HL-60 (cell line): ENCODE measurements at regions not wholly inside any gene's neighbourhood (a gene's known extent, or its start where the extent isn't known, plus 50 kb on each side); places are given as distances from the start of the nearest gene placed in this dataset.

ENCODE experiments used
- DNase-seq, 2 experiments: peaks; one replicate each; pipeline ENCODE4 v3.0.0-alpha.2; 2010 to 2020; ENCODE audit warnings: low read depth in 1 of 2, low spot score in 1 of 2
- H3K27ac ChIP-seq: fragments of 250-450 bp; sonication (Bioruptor Pico); replicated peaks from 2 replicates; pipeline ENCODE4 v1.5.1; 2020; ENCODE audit warnings: mild to moderate bottlenecking, moderate library complexity
- H3K27me3 ChIP-seq: fragments of 250-450 bp; sonication (Bioruptor Pico); 2 replicates; pipeline ENCODE4 v1.5.1; 2021; ENCODE audit warnings: mild to moderate bottlenecking, moderate library complexity; ENCODE audit not compliant: insufficient read depth, poor library complexity, severe bottlenecking
- H3K4me3 ChIP-seq: replicated peaks from 2 replicates; pipeline ENCODE4 v1.5.1; 2011; ENCODE audit warnings: mild to moderate bottlenecking, control low read depth, low read length; ENCODE audit not compliant: insufficient read depth
- CTCF ChIP-seq: IDR thresholded peaks from one replicate; pipeline ENCODE4 v1.5.1; 2011; ENCODE audit warnings: low read length, control low read depth, inconsistent platforms; ENCODE audit not compliant: insufficient read depth
- GABPA ChIP-seq: IDR thresholded peaks from 2 replicates; pipeline ENCODE4 v1.6.1; 2012; ENCODE audit warnings: low read depth
- POLR2AphosphoS5 ChIP-seq: IDR thresholded peaks from 2 replicates; pipeline ENCODE4 v1.6.1; 2012; ENCODE audit warnings: low read depth
- REST ChIP-seq: IDR thresholded peaks from 2 replicates; pipeline ENCODE4 v1.6.1; 2012; ENCODE audit warnings: low read depth; ENCODE audit not compliant: insufficient replicate concordance
- SPI1 ChIP-seq: IDR thresholded peaks from 2 replicates; pipeline ENCODE4 v1.6.1; 2012; ENCODE audit warnings: low read depth, mild to moderate bottlenecking, borderline replicate concordance

GRCh38 chr4:12787261-12787660, 696.9 kb downstream of the RAB28 start:
- H3K4me3 ChIP-seq: no peak overlapping the region
- H3K27ac ChIP-seq: no peak overlapping the region
- H3K27me3 ChIP-seq: no peaks in the 10 kb centered on the region
- no peak for DNase-seq
- no peak for TF ChIP-seq GABPA
- TF ChIP-seq POLR2AphosphoS5: no peak
- no peak for TF ChIP-seq CTCF
- TF ChIP-seq REST: no peak
- TF ChIP-seq SPI1: no peak

GRCh38 chr4:12778706-12779105, 705.4 kb downstream of the RAB28 start:
- no peak overlapping the region for H3K4me3 ChIP-seq
- H3K27me3 ChIP-seq: no peaks in the 10 kb centered on the region
- H3K27ac ChIP-seq: no peak overlapping the region
- no peak for DNase-seq
- TF ChIP-seq POLR2AphosphoS5 (no peak), GABPA (no peak), REST (no peak), SPI1 (no peak), CTCF (no peak)

GRCh38 chr4:12778191-12778590, 705.9 kb downstream of the RAB28 start:
- no peaks in the 10 kb centered on the region for H3K27me3 ChIP-seq
- TF ChIP-seq SPI1 (no peak), REST (no peak), POLR2AphosphoS5 (no peak), GABPA (no peak), CTCF (no peak)
- no peak overlapping the region for H3K27ac ChIP-seq

More at GRCh38 chr4:12778191-12778590, 705.9 kb downstream of the RAB28 start:
- no peak overlapping the region for H3K4me3 ChIP-seq
- DNase-seq: no peak
